GM10248 (cell line): ENCODE measurements at regions not wholly inside any gene's neighbourhood (a gene's known extent, or its start where the extent isn't known, plus 50 kb on each side); places are given as distances from the start of the nearest gene placed in this dataset.
"Not testable (repeated sequence)": the region's sequence is repeated elsewhere in the genome, so short reads cannot be mapped to it uniquely, and the experiment has no call there.

Experiments used
- CTCF ChIA-PET: fragments of 300-600 bp; sonication (Branson Sonifier 250); formaldehyde crosslinking; extraction: SDS; loops from one replicate; lab custom pipeline; 2021; ENCODE audit warnings: antibody characterized with exemption; lab: Yijun Ruan, JAX
- POLR2A ChIA-PET: fragments of 350-650 bp; sonication (Branson Sonifier 250); formaldehyde crosslinking; extraction: SDS; loops from one replicate; lab custom pipeline; 2020; ENCODE audit warnings: antibody characterized with exemption; lab: Yijun Ruan, JAX
- DNase-seq: peaks from one replicate; pipeline ENCODE4 v3.0.0; 2012; ENCODE audit errors: extremely low spot score
- CTCF ChIP-seq: IDR thresholded peaks from 2 replicates; pipeline ENCODE4 v1.5.1; 2012; ENCODE audit warnings: mild to moderate bottlenecking, low read depth; ENCODE audit errors: extremely low read depth, missing control alignments, control extremely low read depth

GRCh38 chr7:34222316-34222715 is 317.0 kb downstream of the BMPER start:
- CTCF ChIA-PET = interaction anchor here (1.3 kb wide), 1 partner anchor 13 kb away, joined by 3 read pairs; no protein-coding TSS in a partner anchor
- no peak for TF ChIP-seq CTCF
- POLR2A ChIA-PET = no interaction called here
- no peak for DNase-seq

GRCh38 chr7:34222722-34223121 is 317.4 kb downstream of the BMPER start:
- POLR2A ChIA-PET = no interaction called here
- no peak for DNase-seq
- CTCF ChIA-PET = interaction anchor here (0.9 to 1.3 kb wide), 2 partner anchors 13 to 15 kb away, joined by 3 read pairs; no protein-coding TSS in a partner anchor
- TF ChIP-seq CTCF = no peak

- ChIA-PET CTCF (no interaction called here), POLR2A (no interaction called here)
- TF ChIP-seq CTCF = no peak
- DNase-seq = no peak
Observed at GRCh38 chr7:34224281-34224680, 318.9 kb downstream of the BMPER start.

GRCh38 chr7:34225193-34225592 is 319.9 kb downstream of the BMPER start:
- ChIA-PET CTCF (interaction anchor here (1.1 kb wide), 1 partner anchor 15 kb away, joined by 3 read pairs; no protein-coding TSS in a partner anchor), POLR2A (no interaction called here)
- no peak for TF ChIP-seq CTCF
- DNase-seq = no peak

GRCh38 chr7:34227525-34227924 is 322.2 kb downstream of the BMPER start:
- CTCF ChIA-PET = no interaction called here
- DNase-seq = no peak
- no peak for TF ChIP-seq CTCF
- POLR2A ChIA-PET = no interaction called here

GRCh38 chr7:34235101-34235500 is 329.8 kb downstream of the BMPER start:
- DNase-seq, POLR2A ChIA-PET, CTCF ChIA-PET: not testable (repeated sequence)

GRCh38 chr7:34236057-34236456 is 330.7 kb downstream of the BMPER start:
- DNase-seq = no peak
- ChIA-PET POLR2A (no interaction called here), CTCF (interaction anchor here (0.8 kb wide), 1 partner anchor 13 kb away, joined by 3 read pairs; no protein-coding TSS in a partner anchor)
- TF ChIP-seq CTCF = no peak
